Peyer's patch (tissue), 4 donors: ENCODE measurements at regions not wholly inside any gene's neighbourhood (a gene's known extent, or its start where the extent isn't known, plus 50 kb on each side); places are given as distances from the start of the nearest gene placed in this dataset.

Experiments used
- POLR2A ChIP-seq, 2 donors: fragments of 450-650 bp; IDR thresholded peaks; one replicate each; pipeline ENCODE4 v1.5.1; 2017; ENCODE audit warnings: antibody characterized with exemption in 2 of 2, mild to moderate bottlenecking in 2 of 2, moderate library complexity in 2 of 2
- TF ChIP-seq, protein P1 (sequence below), 6 experiments: fragments of 450-650 bp in 4 of 6; fragments of 200-600 bp in 2 of 6; sonication (generic) in 1 of 6; IDR thresholded peaks; one replicate each; pipeline ENCODE4 v1.5.1; 2017 to 2019; ENCODE audit warnings: antibody characterized with exemption in 6 of 6, mild to moderate bottlenecking in 3 of 6, moderate library complexity in 1 of 6

GRCh38 chr15:95019907-95020306 lies 788.5 kb downstream of the MCTP2 start:
- TF ChIP-seq, protein P1, sequence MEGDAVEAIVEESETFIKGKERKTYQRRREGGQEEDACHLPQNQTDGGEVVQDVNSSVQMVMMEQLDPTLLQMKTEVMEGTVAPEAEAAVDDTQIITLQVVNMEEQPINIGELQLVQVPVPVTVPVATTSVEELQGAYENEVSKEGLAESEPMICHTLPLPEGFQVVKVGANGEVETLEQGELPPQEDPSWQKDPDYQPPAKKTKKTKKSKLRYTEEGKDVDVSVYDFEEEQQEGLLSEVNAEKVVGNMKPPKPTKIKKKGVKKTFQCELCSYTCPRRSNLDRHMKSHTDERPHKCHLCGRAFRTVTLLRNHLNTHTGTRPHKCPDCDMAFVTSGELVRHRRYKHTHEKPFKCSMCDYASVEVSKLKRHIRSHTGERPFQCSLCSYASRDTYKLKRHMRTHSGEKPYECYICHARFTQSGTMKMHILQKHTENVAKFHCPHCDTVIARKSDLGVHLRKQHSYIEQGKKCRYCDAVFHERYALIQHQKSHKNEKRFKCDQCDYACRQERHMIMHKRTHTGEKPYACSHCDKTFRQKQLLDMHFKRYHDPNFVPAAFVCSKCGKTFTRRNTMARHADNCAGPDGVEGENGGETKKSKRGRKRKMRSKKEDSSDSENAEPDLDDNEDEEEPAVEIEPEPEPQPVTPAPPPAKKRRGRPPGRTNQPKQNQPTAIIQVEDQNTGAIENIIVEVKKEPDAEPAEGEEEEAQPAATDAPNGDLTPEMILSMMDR (IDR thresholded peaks at IDR 0.05) = no peak
- TF ChIP-seq POLR2A (IDR thresholded peaks at IDR 0.05) = no peak
